Neural cell (in vitro differentiated cells): ENCODE measurements at regions not wholly inside any gene's neighbourhood (a gene's known extent, or its start where the extent isn't known, plus 50 kb on each side); places are given as distances from the start of the nearest gene placed in this dataset.

Experiments
- CTCF ChIP-seq: fragments of 450-650 bp; IDR thresholded peaks from 2 replicates; pipeline ENCODE4 v1.5.1; 2014; ENCODE audit warnings: antibody characterized with exemption, mild to moderate bottlenecking, moderate library complexity; ENCODE audit not compliant: poor library complexity, severe bottlenecking
- POLR2AphosphoS5 ChIP-seq: IDR thresholded peaks from 2 replicates; pipeline ENCODE4 v1.6.1; 2012
- REST ChIP-seq: IDR thresholded peaks from 2 replicates; pipeline ENCODE4 v1.6.1; 2012; ENCODE audit warnings: borderline replicate concordance
- TAF1 ChIP-seq: IDR thresholded peaks from 2 replicates; pipeline ENCODE4 v1.6.1; 2012; ENCODE audit warnings: low read depth

DNA sequence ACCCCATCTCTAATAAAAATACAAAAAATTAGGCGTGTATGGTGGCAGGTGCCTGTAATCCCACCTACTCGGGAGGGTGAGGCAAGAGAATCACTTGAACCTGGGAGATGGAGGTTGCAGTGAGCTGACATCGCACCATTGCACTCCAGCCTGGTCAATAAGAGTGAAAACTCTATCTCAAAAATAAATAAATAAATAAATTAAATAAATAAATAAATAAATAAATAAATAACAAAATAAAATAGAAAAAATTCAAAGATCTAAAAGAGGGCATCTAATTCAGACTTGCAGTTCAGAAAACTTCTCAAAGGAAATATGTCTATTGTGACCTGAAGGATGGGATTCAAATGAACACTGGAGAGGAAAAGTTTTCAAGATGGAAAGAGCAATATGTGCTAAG is 1085.1 kb downstream of the SORCS3 start:
- TF ChIP-seq POLR2AphosphoS5 (no peak), REST (no peak), TAF1 (no peak), CTCF (no peak)
